Coronary artery (tissue), 2 donors: ENCODE measurements at regions not wholly inside any gene's neighbourhood (a gene's known extent, or its start where the extent isn't known, plus 50 kb on each side); places are given as distances from the start of the nearest gene placed in this dataset.
A peak's percentile ranks its signal among the peaks of the same experiment; 100 is the strongest.

Source experiments
- DNase-seq: peaks from one replicate; pipeline ENCODE4 v3.0.0-alpha.2; 2017; ENCODE audit warnings: low spot score
- H3K27ac ChIP-seq, 2 donors: fragments of 200-600 bp; sonication (generic); one replicate each; pipeline ENCODE4 v1.5.1; 2016 to 2019
- H3K4me3 ChIP-seq: fragments of 200-600 bp; sonication (generic); 2 replicates; pipeline ENCODE4 v1.5.1; 2016; ENCODE audit warnings: mild to moderate bottlenecking, moderate library complexity
- CTCF ChIP-seq: fragments of 200-600 bp; sonication (generic); IDR thresholded peaks from one replicate; pipeline ENCODE4 v1.5.1; 2019; ENCODE audit warnings: antibody characterized with exemption

- TF ChIP-seq CTCF: peak; percentile 95
- peak overlapping the region; percentile 67 for H3K4me3 ChIP-seq
- DNase-seq: peak; percentile 89
- peak overlapping the region in 1 of 2 donors; percentile 76 for H3K27ac ChIP-seq
Measured at GRCh38 chr2:240232961-240233884, 92.8 kb upstream of the OTOS start.

GRCh38 chr2:240233885-240234502 is 93.5 kb upstream of the OTOS start:
- H3K27ac ChIP-seq: peak overlapping the region in 1 of 2 donors; percentile 76
- no peak for TF ChIP-seq CTCF
- peak; percentile 72 for DNase-seq
- H3K4me3 ChIP-seq: peak overlapping the region; percentile 67

- peak; percentile 70 for DNase-seq
Measured at GRCh38 chr2:240234503-240234951, 94.1 kb upstream of the OTOS start.

GRCh38 chr2:240235149-240235803 is 94.8 kb upstream of the OTOS start:
- peak; percentile 65 for DNase-seq
- H3K4me3 ChIP-seq: no peak overlapping the region
- TF ChIP-seq CTCF: no peak
- H3K27ac ChIP-seq: no peak overlapping the region

More at GRCh38 chr2:240234503-240234951, 94.1 kb upstream of the OTOS start:
- Histone ChIP-seq H3K27ac (peak overlapping the region in 1 of 2 donors; percentile 76), H3K4me3 (no peak overlapping the region)
- TF ChIP-seq CTCF: no peak

GRCh38 chr2:240235811-240236210 is 95.4 kb upstream of the OTOS start:
- TF ChIP-seq CTCF: no peak
- Histone ChIP-seq H3K27ac (peak overlapping the region; percentile 16 to 56), H3K4me3 (no peak overlapping the region)
- DNase-seq: peak; percentile 50

GRCh38 chr2:240236217-240237111 is 96.0 kb upstream of the OTOS start:
- Histone ChIP-seq H3K27ac (peak overlapping the region; percentile 16 to 56), H3K4me3 (no peak overlapping the region)
- TF ChIP-seq CTCF: no peak
- peak; percentile 77 for DNase-seq
